ENCODE measurements at regions not wholly inside any gene's neighbourhood (a gene's known extent, or its start where the extent isn't known, plus 50 kb on each side); places are given as distances from the start of the nearest gene placed in this dataset.

DNA sequence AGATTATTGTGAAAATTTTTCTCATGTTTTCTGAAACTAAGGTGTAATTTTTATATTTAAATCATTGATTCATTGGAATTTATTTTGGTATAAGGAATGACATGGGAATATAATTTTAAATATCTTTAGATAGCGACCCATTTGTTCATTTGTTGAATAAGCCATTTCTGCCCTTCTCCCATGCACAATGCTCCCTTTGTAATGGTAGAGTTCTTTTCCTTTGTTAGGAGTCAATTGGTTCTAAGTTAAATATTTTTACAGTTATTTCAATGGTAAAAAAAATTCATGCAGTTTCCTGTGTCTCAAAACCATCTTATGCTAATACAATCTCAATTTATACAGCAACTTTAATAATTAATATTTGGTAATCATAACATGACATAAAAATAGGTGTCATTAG is 218.8 kb upstream of the C11orf87 start:
- Histone ChIP-seq H3K4me2 (ENCODE audit: low read length) (no peak overlapping the region), H3K9ac (ENCODE audit: low read length) (no peak overlapping the region), H3K4me3 (replicated peaks in 1 of 2; ENCODE audit: low read depth in 1 of 2, low read length in 2 of 2) (no peak overlapping the region), H2AFZ (ENCODE audit: low read depth, low read length, poor library complexity, severe bottlenecking) (no peak overlapping the region), H3K79me2 (ENCODE audit: insufficient read depth, low read length) (no peaks in the 10 kb centered on the region), H3K9me3 (ENCODE audit: control insufficient read depth in 1 of 2, insufficient read depth in 1 of 2, low read depth in 1 of 2, low read length in 2 of 2) (no peaks in the 10 kb centered on the region), H4K20me1 (ENCODE audit: insufficient read depth) (no peaks in the 10 kb centered on the region), H3K27me3 (ENCODE audit: insufficient read depth, low read length) (no peaks in the 10 kb centered on the region), H3K9me2 (ENCODE audit: insufficient read depth) (no peaks in the 10 kb centered on the region), H3K27ac (ENCODE audit: low read depth, low read length) (no peak overlapping the region), H3K4me1 (ENCODE audit: control insufficient read depth in 1 of 2, insufficient read depth in 2 of 2, low read length in 2 of 2) (no peaks in the 10 kb centered on the region), H3K36me3 (ENCODE audit: control insufficient read depth in 1 of 2, insufficient read depth in 2 of 2, low read length in 2 of 2) (no peaks in the 10 kb centered on the region)
- ChIA-PET CTCF (no interaction called here), RAD21 (ENCODE audit: low non-redundant PET in 1 of 2, low total read pairs in 2 of 2, uncharacterized antibody in 2 of 2, unreplicated experiment in 2 of 2) (no interaction called here), POLR2A (no interaction called here)
- no peak for TF ChIP-seq SIN3A (IDR thresholded peaks at IDR 0.05; ENCODE audit: low read depth)
- TF ChIP-seq EZH2 (IDR thresholded peaks at IDR 0.05): no peak
- TF ChIP-seq POLR2A (IDR thresholded peaks at IDR 0.05; ENCODE audit: borderline replicate concordance, extremely low read depth, insufficient read depth, insufficient read length): no peak
- TF ChIP-seq RAD21 (IDR thresholded peaks at IDR 0.05; ENCODE audit: low read depth): no peak
- TF ChIP-seq SRF (IDR thresholded peaks at IDR 0.05; ENCODE audit: low read depth): no peak
- no peak for TF ChIP-seq ELF1 (IDR thresholded peaks at IDR 0.05; ENCODE audit: borderline replicate concordance, low read depth)
- no peak for TF ChIP-seq ZFX (IDR thresholded peaks at IDR 0.05)
- TF ChIP-seq TCF7L2 (IDR thresholded peaks at IDR 0.05; ENCODE audit: borderline replicate concordance, extremely low read depth, insufficient read depth, insufficient read length): no peak
- no peak for TF ChIP-seq ATF3 (IDR thresholded peaks at IDR 0.05)
- no peak for TF ChIP-seq SP1 (IDR thresholded peaks at IDR 0.05; ENCODE audit: low read depth)
- TF ChIP-seq, protein P1, sequence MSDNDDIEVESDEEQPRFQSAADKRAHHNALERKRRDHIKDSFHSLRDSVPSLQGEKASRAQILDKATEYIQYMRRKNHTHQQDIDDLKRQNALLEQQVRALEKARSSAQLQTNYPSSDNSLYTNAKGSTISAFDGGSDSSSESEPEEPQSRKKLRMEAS (IDR thresholded peaks at IDR 0.05): no peak
- TF ChIP-seq POLR2AphosphoS5 (IDR thresholded peaks at IDR 0.05; ENCODE audit: low read depth, low read length): no peak
- TF ChIP-seq, protein P2, sequence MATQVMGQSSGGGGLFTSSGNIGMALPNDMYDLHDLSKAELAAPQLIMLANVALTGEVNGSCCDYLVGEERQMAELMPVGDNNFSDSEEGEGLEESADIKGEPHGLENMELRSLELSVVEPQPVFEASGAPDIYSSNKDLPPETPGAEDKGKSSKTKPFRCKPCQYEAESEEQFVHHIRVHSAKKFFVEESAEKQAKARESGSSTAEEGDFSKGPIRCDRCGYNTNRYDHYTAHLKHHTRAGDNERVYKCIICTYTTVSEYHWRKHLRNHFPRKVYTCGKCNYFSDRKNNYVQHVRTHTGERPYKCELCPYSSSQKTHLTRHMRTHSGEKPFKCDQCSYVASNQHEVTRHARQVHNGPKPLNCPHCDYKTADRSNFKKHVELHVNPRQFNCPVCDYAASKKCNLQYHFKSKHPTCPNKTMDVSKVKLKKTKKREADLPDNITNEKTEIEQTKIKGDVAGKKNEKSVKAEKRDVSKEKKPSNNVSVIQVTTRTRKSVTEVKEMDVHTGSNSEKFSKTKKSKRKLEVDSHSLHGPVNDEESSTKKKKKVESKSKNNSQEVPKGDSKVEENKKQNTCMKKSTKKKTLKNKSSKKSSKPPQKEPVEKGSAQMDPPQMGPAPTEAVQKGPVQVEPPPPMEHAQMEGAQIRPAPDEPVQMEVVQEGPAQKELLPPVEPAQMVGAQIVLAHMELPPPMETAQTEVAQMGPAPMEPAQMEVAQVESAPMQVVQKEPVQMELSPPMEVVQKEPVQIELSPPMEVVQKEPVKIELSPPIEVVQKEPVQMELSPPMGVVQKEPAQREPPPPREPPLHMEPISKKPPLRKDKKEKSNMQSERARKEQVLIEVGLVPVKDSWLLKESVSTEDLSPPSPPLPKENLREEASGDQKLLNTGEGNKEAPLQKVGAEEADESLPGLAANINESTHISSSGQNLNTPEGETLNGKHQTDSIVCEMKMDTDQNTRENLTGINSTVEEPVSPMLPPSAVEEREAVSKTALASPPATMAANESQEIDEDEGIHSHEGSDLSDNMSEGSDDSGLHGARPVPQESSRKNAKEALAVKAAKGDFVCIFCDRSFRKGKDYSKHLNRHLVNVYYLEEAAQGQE (IDR thresholded peaks at IDR 0.05; ENCODE audit: low read depth): no peak
- no peak for TF ChIP-seq YY1 (IDR thresholded peaks at IDR 0.05; ENCODE audit: extremely low read depth, insufficient replicate concordance, low read depth, low read length)
- no peak for TF ChIP-seq CBX3 (IDR thresholded peaks at IDR 0.05; ENCODE audit: low read depth)
- TF ChIP-seq, protein P3, sequence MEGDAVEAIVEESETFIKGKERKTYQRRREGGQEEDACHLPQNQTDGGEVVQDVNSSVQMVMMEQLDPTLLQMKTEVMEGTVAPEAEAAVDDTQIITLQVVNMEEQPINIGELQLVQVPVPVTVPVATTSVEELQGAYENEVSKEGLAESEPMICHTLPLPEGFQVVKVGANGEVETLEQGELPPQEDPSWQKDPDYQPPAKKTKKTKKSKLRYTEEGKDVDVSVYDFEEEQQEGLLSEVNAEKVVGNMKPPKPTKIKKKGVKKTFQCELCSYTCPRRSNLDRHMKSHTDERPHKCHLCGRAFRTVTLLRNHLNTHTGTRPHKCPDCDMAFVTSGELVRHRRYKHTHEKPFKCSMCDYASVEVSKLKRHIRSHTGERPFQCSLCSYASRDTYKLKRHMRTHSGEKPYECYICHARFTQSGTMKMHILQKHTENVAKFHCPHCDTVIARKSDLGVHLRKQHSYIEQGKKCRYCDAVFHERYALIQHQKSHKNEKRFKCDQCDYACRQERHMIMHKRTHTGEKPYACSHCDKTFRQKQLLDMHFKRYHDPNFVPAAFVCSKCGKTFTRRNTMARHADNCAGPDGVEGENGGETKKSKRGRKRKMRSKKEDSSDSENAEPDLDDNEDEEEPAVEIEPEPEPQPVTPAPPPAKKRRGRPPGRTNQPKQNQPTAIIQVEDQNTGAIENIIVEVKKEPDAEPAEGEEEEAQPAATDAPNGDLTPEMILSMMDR (IDR thresholded peaks at IDR 0.05 in 2 of 3, conservative IDR thresholded peaks at IDR 0.05 in 1 of 3; ENCODE audit: borderline replicate concordance in 1 of 3, insufficient read depth in 1 of 3, low read depth in 2 of 3, low read length in 2 of 3): no peak
- TF ChIP-seq EZH2phosphoT487 (IDR thresholded peaks at IDR 0.05; ENCODE audit: borderline replicate concordance): no peak
- TF ChIP-seq CEBPB (IDR thresholded peaks at IDR 0.05; ENCODE audit: low read depth): no peak
- TF ChIP-seq FOSL1 (IDR thresholded peaks at IDR 0.05; ENCODE audit: low read depth): no peak
- DNase-seq (ENCODE audit: low read depth, low spot score): no peak
- no TSS peak for BruUV-seq (replicated peaks)
- no peak for ATAC-seq
- intact Hi-C loops (cut with micrococcal nuclease): no loop called here
